PC-3 (cell line): ENCODE measurements at regions not wholly inside any gene's neighbourhood (a gene's known extent, or its start where the extent isn't known, plus 50 kb on each side); places are given as distances from the start of the nearest gene placed in this dataset.

Source experiments
- ATAC-seq: fragments of 200-7000 bp; cut with Tn5 transposase; 2 replicates; pipeline ENCODE4 v1.9.1; 2020; ENCODE audit warnings: mild to moderate bottlenecking, moderate library complexity
- BruUV-seq: library from RNA; stranded (reverse); fragments of 400-500 nt; replicated peaks from 2 replicates; lab custom pipeline; 2021; lab: Mats Ljungman, UMichigan
- CTCF ChIA-PET: fragments of 300-600 bp; sonication (Branson Sonifier 250); formaldehyde crosslinking; loops from one replicate; lab custom pipeline; 2022; ENCODE audit warnings: antibody characterized with exemption; lab: Charles Lee
- POLR2A ChIA-PET: fragments of 300-600 bp; sonication (Branson Sonifier 250); formaldehyde crosslinking; loops from one replicate; lab custom pipeline; 2022; ENCODE audit warnings: antibody characterized with exemption; ENCODE audit not compliant: unreplicated experiment; lab: Charles Lee
- DNase-seq: peaks from one replicate; pipeline ENCODE4 v3.0.0-alpha.2; 2015
- H2AFZ ChIP-seq: fragments of 300-600 bp; sonication (generic); 2 replicates; pipeline ENCODE4 v1.6.0; 2016; ENCODE audit warnings: antibody characterized with exemption, low read length
- H3F3A ChIP-seq: fragments of 300-600 bp; sonication (generic); one replicate; pipeline ENCODE4 v1.6.0; 2017; ENCODE audit warnings: antibody characterized with exemption, low read length, control low read depth, mild to moderate bottlenecking; ENCODE audit not compliant: unreplicated experiment
- H3K27ac ChIP-seq: fragments of 300-600 bp; sonication (generic); 2 replicates; pipeline ENCODE4 v1.5.1; 2016; ENCODE audit warnings: mild to moderate bottlenecking, low read length
- H3K27me3 ChIP-seq: fragments of 300-600 bp; sonication (generic); 2 replicates; pipeline ENCODE4 v1.6.1; 2016; ENCODE audit warnings: low read length, mixed read lengths
- H3K36me3 ChIP-seq: fragments of 300-600 bp; sonication (generic); 2 replicates; pipeline ENCODE4 v1.6.1; 2016; ENCODE audit warnings: low read depth, mixed run types, low read length, mixed read lengths
- H3K4me1 ChIP-seq: fragments of 300-600 bp; sonication (generic); 2 replicates; pipeline ENCODE4 v1.5.1; 2016; ENCODE audit warnings: low read length; ENCODE audit not compliant: insufficient read depth
- H3K4me2 ChIP-seq: fragments of 300-600 bp; sonication (generic); 2 replicates; pipeline ENCODE4 v1.6.0; 2016; ENCODE audit warnings: low read length
- H3K4me3 ChIP-seq: fragments of 300-600 bp; sonication (generic); 2 replicates; pipeline ENCODE4 v1.5.1; 2016; ENCODE audit warnings: mild to moderate bottlenecking, low read length, mixed read lengths
- H3K79me2 ChIP-seq: fragments of 300-600 bp; sonication (generic); 2 replicates; pipeline ENCODE4 v1.6.1; 2017; ENCODE audit warnings: low read length, mixed read lengths
- H3K9ac ChIP-seq: fragments of 300-600 bp; sonication (generic); 2 replicates; pipeline ENCODE4 v1.6.0; 2016; ENCODE audit warnings: mild to moderate bottlenecking, low read length
- H3K9me2 ChIP-seq: fragments of 300-600 bp; sonication (generic); replicated peaks from 2 replicates; pipeline ENCODE4 v1.6.1; 2016; ENCODE audit warnings: mixed run types, low read length, mixed read lengths
- H3K9me3 ChIP-seq: fragments of 300-600 bp; sonication (generic); 2 replicates; pipeline ENCODE4 v1.6.1; 2016; ENCODE audit warnings: low read length, mixed read lengths
- H4K20me1 ChIP-seq: fragments of 300-600 bp; sonication (generic); 2 replicates; pipeline ENCODE4 v1.6.1; 2016; ENCODE audit warnings: low read length, mixed read lengths
- CTCF ChIP-seq: fragments of 300-600 bp; sonication (generic); conservative IDR thresholded peaks from 2 replicates; pipeline ENCODE4 v1.5.1; 2017; ENCODE audit warnings: antibody characterized with exemption, low read depth, mild to moderate bottlenecking, low read length
- EZH2 ChIP-seq: fragments of 300-600 bp; sonication (generic); IDR thresholded peaks from one replicate; pipeline ENCODE4 v1.6.1; 2017; ENCODE audit warnings: antibody characterized with exemption, mild to moderate bottlenecking, low read length; ENCODE audit not compliant: unreplicated experiment
- EZH2phosphoT487 ChIP-seq: fragments of 300-600 bp; sonication (generic); IDR thresholded peaks from 2 replicates; pipeline ENCODE4 v1.6.1; 2018; ENCODE audit warnings: mild to moderate bottlenecking, antibody characterized with exemption, low read length, borderline replicate concordance
- intact Hi-C: fragments of 100-400 bp; cut with micrococcal nuclease; formaldehyde crosslinking; loops from 2 replicates; pipeline ENCODE4 v1.9.0; 2023

GRCh38 chr3:99172736-99173657 is 271.5 kb upstream of the DCBLD2 start:
- Histone ChIP-seq H3K9me3 (no peaks in the 10 kb centered on the region), H3K27me3 (no peaks in the 10 kb centered on the region), H3K27ac (no peak overlapping the region), H3K4me2 (no peak overlapping the region), H4K20me1 (no peaks in the 10 kb centered on the region), H3K4me1 (no peaks in the 10 kb centered on the region), H3K79me2 (no peaks in the 10 kb centered on the region), H3K4me3 (no peak overlapping the region), H3K9ac (no peak overlapping the region), H3K36me3 (no peaks in the 10 kb centered on the region), H3K9me2 (no peaks in the 10 kb centered on the region), H2AFZ (0 out of 2 replicates have a peak overlapping the region, but pooled peaks have one; percentile 18), H3F3A (no peaks in the 10 kb centered on the region)
- TF ChIP-seq CTCF (peak; percentile 94), EZH2phosphoT487 (no peak)
- ChIA-PET CTCF (interaction anchor here (0.6 to 1.8 kb wide), 5 partner anchors 11 to 578 kb away, joined by 3 to 22 read pairs (median 3); no protein-coding TSS in a partner anchor), POLR2A (no interaction called here)
- intact Hi-C loops = loop anchor here (1.0 to 10.0 kb wide), 6 partner anchors 59 to 580 kb away; partner anchors contain the start of gene COL8A1
- DNase-seq = peak; percentile 84
- ATAC-seq = peak; percentile 79
- BruUV-seq = no TSS peak

DNA sequence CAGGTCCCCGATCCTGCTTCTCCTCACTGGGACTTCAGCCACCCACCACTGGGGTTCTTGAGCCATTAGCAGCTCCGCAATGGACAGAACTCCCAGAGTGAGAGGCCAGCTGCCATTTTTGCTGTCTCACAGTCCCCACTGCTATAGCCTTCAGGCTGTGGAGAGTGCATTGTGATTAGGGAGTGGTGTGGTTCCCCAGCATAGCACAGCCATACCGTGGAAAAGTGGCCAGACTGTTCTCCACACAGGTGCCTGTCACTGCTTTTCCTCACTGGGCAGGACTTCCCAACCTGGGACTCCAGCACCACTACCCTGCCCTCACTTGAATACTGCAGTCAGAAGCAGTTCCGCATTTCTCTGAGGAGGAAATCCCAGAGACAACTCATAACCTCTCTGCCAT is 270.3 kb upstream of the DCBLD2 start:
- ChIA-PET POLR2A (interaction anchor here (0.7 kb wide), 1 partner anchor 43 kb away, joined by 3 read pairs; no protein-coding TSS in a partner anchor), CTCF (no interaction called here)
- Histone ChIP-seq H3K9me3 (no peaks in the 10 kb centered on the region), H3F3A (no peaks in the 10 kb centered on the region), H3K27me3 (no peaks in the 10 kb centered on the region), H3K4me2 (no peak overlapping the region), H3K9ac (no peak overlapping the region), H3K4me3 (no peak overlapping the region), H3K9me2 (no peaks in the 10 kb centered on the region), H3K27ac (no peak overlapping the region), H3K79me2 (no peaks in the 10 kb centered on the region), H4K20me1 (no peaks in the 10 kb centered on the region), H3K4me1 (no peaks in the 10 kb centered on the region), H2AFZ (no peak overlapping the region), H3K36me3 (no peaks in the 10 kb centered on the region)
- no peak for ATAC-seq
- intact Hi-C loops = loop anchor here (2.0 to 10.0 kb wide), 3 partner anchors 357 to 581 kb away; partner anchors contain the start of gene COL8A1
- TF ChIP-seq CTCF (no peak), EZH2 (no peak), EZH2phosphoT487 (no peak)
- DNase-seq = no peak
- BruUV-seq = no TSS peak
